ENCODE measurements at regions not wholly inside any gene's neighbourhood (a gene's known extent, or its start where the extent isn't known, plus 50 kb on each side); places are given as distances from the start of the nearest gene placed in this dataset.
A peak's percentile ranks its signal among the peaks of the same experiment; 100 is the strongest.

GRCh38 chr4:110675426-110675825 is 52.5 kb upstream of the PITX2 start:
- Histone ChIP-seq H3K27me3 (ENCODE audit: control insufficient read depth, insufficient read depth, low read length) (no peaks in the 10 kb centered on the region), H3K4me3 (ENCODE audit: low read depth, low read length) (no peak overlapping the region), H3K9me3 (ENCODE audit: control insufficient read depth, insufficient read depth, low read length) (no peaks in the 10 kb centered on the region), H3K4me1 (ENCODE audit: control insufficient read depth, insufficient read depth, low read length) (no peaks in the 10 kb centered on the region), H3K27ac (ENCODE audit: low read depth, low read length) (no peak overlapping the region), H3K36me3 (ENCODE audit: control insufficient read depth, insufficient read depth, low read length) (no peaks in the 10 kb centered on the region)
- peak in 1 of 6 donors; percentile 4 for DNase-seq (ENCODE audit: low read depth in 4 of 6, low spot score in 6 of 6)

- Histone ChIP-seq H3K27me3 (ENCODE audit: control insufficient read depth, insufficient read depth, low read length) (no peaks in the 10 kb centered on the region), H3K36me3 (ENCODE audit: control insufficient read depth, insufficient read depth, low read length) (no peaks in the 10 kb centered on the region)
These were observed 53.4 kb upstream of the PITX2 start for GRCh38 chr4:110676241-110676640.

GRCh38 chr4:110678517-110679227 is 55.8 kb upstream of the PITX2 start:
- Histone ChIP-seq H3K4me3 (ENCODE audit: low read depth, low read length) (no peak overlapping the region), H3K9me3 (ENCODE audit: control insufficient read depth, insufficient read depth, low read length) (no peaks in the 10 kb centered on the region), H3K27ac (ENCODE audit: low read depth, low read length) (no peak overlapping the region), H3K4me1 (ENCODE audit: control insufficient read depth, insufficient read depth, low read length) (no peaks in the 10 kb centered on the region), H3K27me3 (ENCODE audit: control insufficient read depth, insufficient read depth, low read length) (no peaks in the 10 kb centered on the region), H3K36me3 (ENCODE audit: control insufficient read depth, insufficient read depth, low read length) (no peaks in the 10 kb centered on the region)
- 60% methylated on average over 1 of the region's 1 CpG for WGBS (ENCODE audit: insufficient coverage)
- DNase-seq (ENCODE audit: low read depth in 4 of 6, low spot score in 6 of 6) = no peak

More at GRCh38 chr4:110676241-110676640, 53.4 kb upstream of the PITX2 start:
- no peak overlapping the region for H3K27ac ChIP-seq (ENCODE audit: low read depth, low read length)
- no peaks in the 10 kb centered on the region for H3K4me1 ChIP-seq (ENCODE audit: control insufficient read depth, insufficient read depth, low read length)
- H3K9me3 ChIP-seq (ENCODE audit: control insufficient read depth, insufficient read depth, low read length) = no peaks in the 10 kb centered on the region
- no peak for DNase-seq (ENCODE audit: low read depth in 4 of 6, low spot score in 6 of 6)
- no peak overlapping the region for H3K4me3 ChIP-seq (ENCODE audit: low read depth, low read length)

- WGBS (ENCODE audit: insufficient coverage) = 90% methylated on average over 4 of the region's 4 CpGs
- Histone ChIP-seq H3K36me3 (ENCODE audit: control insufficient read depth, insufficient read depth, low read length) (no peaks in the 10 kb centered on the region), H3K9me3 (ENCODE audit: control insufficient read depth, insufficient read depth, low read length) (no peaks in the 10 kb centered on the region), H3K27me3 (ENCODE audit: control insufficient read depth, insufficient read depth, low read length) (no peaks in the 10 kb centered on the region), H3K27ac (ENCODE audit: low read depth, low read length) (no peak overlapping the region), H3K4me3 (ENCODE audit: low read depth, low read length) (no peak overlapping the region), H3K4me1 (ENCODE audit: control insufficient read depth, insufficient read depth, low read length) (no peaks in the 10 kb centered on the region)
- DNase-seq (ENCODE audit: low read depth in 4 of 6, low spot score in 6 of 6) = no peak
These were observed 57.4 kb upstream of the PITX2 start for GRCh38 chr4:110680265-110680664.

- peak in 1 of 6 donors; percentile 9 for DNase-seq (ENCODE audit: low read depth in 4 of 6, low spot score in 6 of 6)
- H3K4me1 ChIP-seq (ENCODE audit: control insufficient read depth, insufficient read depth, low read length) = no peaks in the 10 kb centered on the region
- 78% methylated on average over 1 of the region's 1 CpG for WGBS (ENCODE audit: insufficient coverage)
- H3K27me3 ChIP-seq (ENCODE audit: control insufficient read depth, insufficient read depth, low read length) = no peaks in the 10 kb centered on the region
- H3K9me3 ChIP-seq (ENCODE audit: control insufficient read depth, insufficient read depth, low read length) = no peaks in the 10 kb centered on the region
- H3K36me3 ChIP-seq (ENCODE audit: control insufficient read depth, insufficient read depth, low read length) = no peaks in the 10 kb centered on the region
- H3K27ac ChIP-seq (ENCODE audit: low read depth, low read length) = no peak overlapping the region
- H3K4me3 ChIP-seq (ENCODE audit: low read depth, low read length) = no peak overlapping the region
These were observed 58.5 kb upstream of the PITX2 start for GRCh38 chr4:110681381-110681780.

GRCh38 chr4:110682311-110682710 is 59.4 kb upstream of the PITX2 start:
- Histone ChIP-seq H3K36me3 (ENCODE audit: control insufficient read depth, insufficient read depth, low read length) (no peaks in the 10 kb centered on the region), H3K4me1 (ENCODE audit: control insufficient read depth, insufficient read depth, low read length) (no peaks in the 10 kb centered on the region), H3K9me3 (ENCODE audit: control insufficient read depth, insufficient read depth, low read length) (no peaks in the 10 kb centered on the region), H3K27ac (ENCODE audit: low read depth, low read length) (no peak overlapping the region), H3K4me3 (ENCODE audit: low read depth, low read length) (no peak overlapping the region), H3K27me3 (ENCODE audit: control insufficient read depth, insufficient read depth, low read length) (no peaks in the 10 kb centered on the region)
- WGBS (ENCODE audit: insufficient coverage) = no CpG with 5 or more reads among the region's 1 CpG
- no peak for DNase-seq (ENCODE audit: low read depth in 4 of 6, low spot score in 6 of 6)

GRCh38 chr4:110683601-110684000 is 60.7 kb upstream of the PITX2 start:
- 92% methylated on average over 7 of the region's 11 CpGs for WGBS (ENCODE audit: insufficient coverage)
- Histone ChIP-seq H3K36me3 (ENCODE audit: control insufficient read depth, insufficient read depth, low read length) (no peaks in the 10 kb centered on the region), H3K9me3 (ENCODE audit: control insufficient read depth, insufficient read depth, low read length) (no peaks in the 10 kb centered on the region), H3K27me3 (ENCODE audit: control insufficient read depth, insufficient read depth, low read length) (no peaks in the 10 kb centered on the region), H3K27ac (ENCODE audit: low read depth, low read length) (no peak overlapping the region), H3K4me3 (ENCODE audit: low read depth, low read length) (no peak overlapping the region), H3K4me1 (ENCODE audit: control insufficient read depth, insufficient read depth, low read length) (no peaks in the 10 kb centered on the region)
- no peak for DNase-seq (ENCODE audit: low read depth in 4 of 6, low spot score in 6 of 6)

GRCh38 chr4:110702326-110702725 is 79.4 kb upstream of the PITX2 start:
- Histone ChIP-seq H3K36me3 (ENCODE audit: control insufficient read depth, insufficient read depth, low read length) (no peaks in the 10 kb centered on the region), H3K9me3 (ENCODE audit: control insufficient read depth, insufficient read depth, low read length) (no peaks in the 10 kb centered on the region), H3K27me3 (ENCODE audit: control insufficient read depth, insufficient read depth, low read length) (no peaks in the 10 kb centered on the region), H3K4me3 (ENCODE audit: low read depth, low read length) (no peak overlapping the region), H3K27ac (ENCODE audit: low read depth, low read length) (no peak overlapping the region), H3K4me1 (ENCODE audit: control insufficient read depth, insufficient read depth, low read length) (no peaks in the 10 kb centered on the region)
- WGBS (ENCODE audit: insufficient coverage) = 94% methylated on average over 5 of the region's 6 CpGs
- no peak for DNase-seq (ENCODE audit: low read depth in 4 of 6, low spot score in 6 of 6)

GRCh38 chr4:110704748-110705439 is 82.0 kb upstream of the PITX2 start:
- Histone ChIP-seq H3K4me3 (ENCODE audit: low read depth, low read length) (no peak overlapping the region), H3K9me3 (ENCODE audit: control insufficient read depth, insufficient read depth, low read length) (no peaks in the 10 kb centered on the region), H3K27ac (ENCODE audit: low read depth, low read length) (no peak overlapping the region), H3K4me1 (ENCODE audit: control insufficient read depth, insufficient read depth, low read length) (no peaks in the 10 kb centered on the region), H3K27me3 (ENCODE audit: control insufficient read depth, insufficient read depth, low read length) (no peaks in the 10 kb centered on the region), H3K36me3 (ENCODE audit: control insufficient read depth, insufficient read depth, low read length) (no peaks in the 10 kb centered on the region)
- no CpG with 5 or more reads among the region's 7 CpGs for WGBS (ENCODE audit: insufficient coverage)
- DNase-seq (ENCODE audit: low read depth in 4 of 6, low spot score in 6 of 6) = no peak

GRCh38 chr4:110705440-110705782 is 82.5 kb upstream of the PITX2 start:
- Histone ChIP-seq H3K27ac (ENCODE audit: low read depth, low read length) (no peak overlapping the region), H3K27me3 (ENCODE audit: control insufficient read depth, insufficient read depth, low read length) (no peaks in the 10 kb centered on the region), H3K4me3 (ENCODE audit: low read depth, low read length) (no peak overlapping the region), H3K9me3 (ENCODE audit: control insufficient read depth, insufficient read depth, low read length) (no peaks in the 10 kb centered on the region), H3K36me3 (ENCODE audit: control insufficient read depth, insufficient read depth, low read length) (no peaks in the 10 kb centered on the region), H3K4me1 (ENCODE audit: control insufficient read depth, insufficient read depth, low read length) (no peaks in the 10 kb centered on the region)
- WGBS (ENCODE audit: insufficient coverage) = no CpG with 5 or more reads among the region's 4 CpGs
- no peak for DNase-seq (ENCODE audit: low read depth in 4 of 6, low spot score in 6 of 6)
